ENCODE measurements at regions not wholly inside any gene's neighbourhood (a gene's known extent, or its start where the extent isn't known, plus 50 kb on each side); places are given as distances from the start of the nearest gene placed in this dataset.

DNA sequence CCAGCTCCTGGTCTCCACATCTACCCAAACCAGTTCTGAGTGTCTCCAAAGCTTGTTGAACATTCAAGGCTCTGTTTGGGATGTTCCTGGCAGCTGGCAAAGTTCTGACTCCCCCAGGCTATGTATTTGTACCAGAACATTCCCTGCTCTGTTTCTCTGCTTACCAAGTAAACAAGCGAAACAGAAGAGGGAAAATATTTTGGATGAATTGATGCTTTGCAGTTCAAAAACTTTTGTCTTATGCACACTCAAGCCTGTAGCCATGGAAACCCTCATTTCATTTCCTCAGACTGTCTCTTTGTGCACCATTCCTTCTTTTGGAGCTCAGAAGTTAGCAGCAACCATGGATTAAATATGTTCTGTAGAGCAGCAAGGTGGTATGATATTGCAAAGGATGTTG is 145.8 kb downstream of the ACTL7B start:
- H3K27me3 ChIP-seq (replicated peaks; ENCODE audit: control insufficient read depth, insufficient read depth, low read length): no peaks in the 10 kb centered on the region

DNA sequence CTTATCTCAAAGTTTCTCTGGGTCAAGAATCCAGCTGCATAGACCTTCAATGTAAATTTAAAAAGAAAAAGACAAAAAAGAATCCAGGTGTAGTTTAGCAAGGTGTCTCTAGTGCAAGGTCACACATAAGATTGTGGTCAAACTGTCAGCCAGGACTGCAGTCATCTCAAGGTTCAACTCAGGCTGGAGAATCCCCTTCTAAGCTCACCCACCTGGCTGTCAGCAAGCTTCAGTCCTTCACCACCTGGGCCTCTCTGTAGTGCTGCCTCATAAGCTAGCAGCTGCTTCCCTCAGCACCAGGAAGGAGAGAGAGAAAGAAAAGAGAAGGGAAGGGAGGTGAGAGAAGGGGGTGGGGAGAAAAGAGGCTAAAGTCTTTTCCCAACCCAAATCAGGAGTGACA is 146.7 kb downstream of the ACTL7B start:
- no peaks in the 10 kb centered on the region for H3K36me3 ChIP-seq (ENCODE audit: control insufficient read depth, insufficient read depth, low read length, severe bottlenecking)
- no peak overlapping the region for H3K9ac ChIP-seq (ENCODE audit: low read length)
- DNase-seq (ENCODE audit: low read depth): no peak
- no peak overlapping the region for H3K4me3 ChIP-seq (ENCODE audit: low read length)
- peaks cover 8% of the 10 kb centered on the region for H3K4me1 ChIP-seq (ENCODE audit: control insufficient read depth, insufficient read depth, low read length)
- H3K27me3 ChIP-seq (replicated peaks; ENCODE audit: control insufficient read depth, insufficient read depth, low read length): no peaks in the 10 kb centered on the region
- H3K9me3 ChIP-seq (ENCODE audit: control insufficient read depth, low read length): peaks cover 9% of the 10 kb centered on the region

More for the DNA sequence above, 145.8 kb downstream of the ACTL7B start:
- peaks cover 7% of the 10 kb centered on the region for H3K9me3 ChIP-seq (ENCODE audit: control insufficient read depth, low read length)
- no peak overlapping the region for H3K9ac ChIP-seq (ENCODE audit: low read length)
- H3K4me3 ChIP-seq (ENCODE audit: low read length): no peak overlapping the region
- H3K36me3 ChIP-seq (ENCODE audit: control insufficient read depth, insufficient read depth, low read length, severe bottlenecking): no peaks in the 10 kb centered on the region
- no peaks in the 10 kb centered on the region for H3K4me1 ChIP-seq (ENCODE audit: control insufficient read depth, insufficient read depth, low read length)
- DNase-seq (ENCODE audit: low read depth): no peak

DNA sequence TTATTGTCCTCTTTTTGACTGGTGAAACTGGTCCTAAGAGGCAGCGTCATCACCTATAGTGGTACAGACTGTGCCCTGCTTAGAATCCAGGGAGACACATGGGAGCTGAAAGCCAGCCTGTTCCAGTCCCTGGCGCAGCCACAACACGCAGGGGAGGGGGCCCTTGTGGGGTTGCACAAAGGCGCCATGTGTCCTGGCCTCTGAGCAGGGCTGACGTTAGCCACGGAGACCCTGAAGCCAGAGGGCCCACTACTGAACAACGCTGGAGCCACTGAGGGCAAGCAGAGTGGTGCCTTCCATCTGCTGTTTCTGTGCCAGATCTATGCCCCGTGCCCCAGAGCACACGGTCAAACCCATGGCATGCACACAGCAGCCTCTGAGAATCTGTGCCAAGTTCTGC is 147.3 kb downstream of the ACTL7B start:
- H3K4me1 ChIP-seq (ENCODE audit: control insufficient read depth, insufficient read depth, low read length): peaks cover 10% of the 10 kb centered on the region
- no peak overlapping the region for H3K4me3 ChIP-seq (ENCODE audit: low read length)
- no peaks in the 10 kb centered on the region for H3K27me3 ChIP-seq (replicated peaks; ENCODE audit: control insufficient read depth, insufficient read depth, low read length)
- no peak overlapping the region for H3K9ac ChIP-seq (ENCODE audit: low read length)
- DNase-seq (ENCODE audit: low read depth): no peak
- H3K36me3 ChIP-seq (ENCODE audit: control insufficient read depth, insufficient read depth, low read length, severe bottlenecking): no peaks in the 10 kb centered on the region
- H3K9me3 ChIP-seq (ENCODE audit: control insufficient read depth, low read length): peaks cover 9% of the 10 kb centered on the region

DNA sequence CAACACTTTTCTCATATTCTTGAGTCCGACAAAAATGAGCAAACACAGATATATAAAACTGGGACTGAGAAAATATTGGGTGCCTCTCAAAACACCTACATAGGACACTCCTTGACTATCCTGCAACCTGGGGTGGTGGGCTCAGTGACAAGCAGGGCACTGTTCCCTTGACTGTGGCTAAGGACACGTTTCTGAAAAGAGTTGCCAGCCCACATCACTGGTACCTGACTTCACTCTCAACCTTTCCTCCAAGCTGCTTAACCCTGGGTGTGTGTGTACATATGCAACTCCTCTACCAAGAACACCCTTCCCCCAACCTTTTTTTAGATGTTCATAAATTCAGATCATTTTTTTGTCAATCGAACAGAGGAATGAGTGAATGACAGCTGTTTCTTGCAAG is 148.7 kb downstream of the ACTL7B start:
- Histone ChIP-seq H3K36me3 (ENCODE audit: control insufficient read depth, insufficient read depth, low read length, severe bottlenecking) (no peaks in the 10 kb centered on the region), H3K9me3 (ENCODE audit: control insufficient read depth, low read length) (peaks cover 9% of the 10 kb centered on the region), H3K9ac (ENCODE audit: low read length) (no peak overlapping the region), H3K4me1 (ENCODE audit: control insufficient read depth, insufficient read depth, low read length) (peaks cover 10% of the 10 kb centered on the region), H3K4me3 (ENCODE audit: low read length) (no peak overlapping the region), H3K27me3 (replicated peaks; ENCODE audit: control insufficient read depth, insufficient read depth, low read length) (no peaks in the 10 kb centered on the region)
- no peak for DNase-seq (ENCODE audit: low read depth)

DNA sequence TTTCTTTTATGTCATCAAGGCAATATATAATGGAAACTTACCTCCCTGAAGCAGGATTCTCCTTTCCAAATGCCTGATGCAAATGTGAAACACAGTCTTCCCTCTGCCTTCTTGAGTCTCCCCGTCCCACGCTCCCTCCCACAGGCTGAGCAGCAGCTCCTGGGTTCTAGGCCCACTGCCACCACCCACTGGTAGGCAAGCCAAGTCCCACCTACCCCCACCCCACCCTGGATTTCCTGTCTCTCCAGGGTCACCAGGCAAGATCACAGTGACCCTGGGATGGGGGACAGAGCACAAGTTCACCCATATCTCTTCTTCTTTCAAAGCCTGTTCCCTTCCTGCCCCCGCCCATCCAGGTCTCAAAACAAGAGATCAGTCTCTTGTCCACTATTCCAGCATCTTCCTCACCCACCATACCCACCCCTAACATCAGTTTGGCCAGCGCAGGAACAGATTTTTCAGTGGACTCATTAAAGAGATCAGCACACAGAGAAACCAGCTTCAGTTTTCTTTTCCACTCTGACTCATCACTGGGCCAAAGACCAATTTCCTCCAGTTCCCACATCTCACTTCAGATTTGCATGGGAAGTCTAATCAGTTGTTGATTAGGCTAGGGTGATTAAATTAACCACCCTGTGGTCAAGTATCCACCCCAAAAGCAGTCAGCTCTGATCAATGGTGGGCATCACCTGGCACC is 151.5 kb downstream of the ACTL7B start:
- Histone ChIP-seq H3K36me3 (ENCODE audit: control insufficient read depth, insufficient read depth, low read length, severe bottlenecking) (no peaks in the 10 kb centered on the region), H3K27me3 (replicated peaks; ENCODE audit: control insufficient read depth, insufficient read depth, low read length) (no peaks in the 10 kb centered on the region), H3K4me1 (ENCODE audit: control insufficient read depth, insufficient read depth, low read length) (peaks cover 10% of the 10 kb centered on the region), H3K4me3 (ENCODE audit: low read length) (no peak overlapping the region), H3K9ac (ENCODE audit: low read length) (no peak overlapping the region), H3K9me3 (ENCODE audit: control insufficient read depth, low read length) (peaks cover 9% of the 10 kb centered on the region)
- DNase-seq (ENCODE audit: low read depth): peak; percentile 19

DNA sequence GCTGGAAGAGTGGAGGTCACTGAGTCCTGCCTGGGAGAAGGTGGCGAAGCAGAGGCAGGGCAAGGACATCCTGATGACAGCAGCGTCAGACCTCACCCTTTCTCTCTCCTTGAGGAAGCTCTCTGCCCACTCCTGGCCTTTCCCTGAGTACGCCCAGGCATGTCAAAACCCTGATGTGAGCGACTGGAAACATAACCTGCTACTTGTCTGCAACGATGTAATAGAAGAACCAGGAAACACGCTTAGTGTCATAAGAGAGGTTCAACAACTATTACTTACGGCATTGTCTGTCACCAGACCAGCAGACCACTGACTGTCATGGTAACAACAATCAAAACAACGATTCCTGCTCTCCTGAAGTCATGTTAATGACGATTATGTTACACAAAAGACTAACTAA is 152.4 kb downstream of the ACTL7B start:
- Histone ChIP-seq H3K27me3 (replicated peaks; ENCODE audit: control insufficient read depth, insufficient read depth, low read length) (no peaks in the 10 kb centered on the region), H3K9me3 (ENCODE audit: control insufficient read depth, low read length) (peaks cover 9% of the 10 kb centered on the region), H3K4me1 (ENCODE audit: control insufficient read depth, insufficient read depth, low read length) (peaks cover 10% of the 10 kb centered on the region), H3K9ac (ENCODE audit: low read length) (no peak overlapping the region), H3K4me3 (ENCODE audit: low read length) (no peak overlapping the region), H3K36me3 (ENCODE audit: control insufficient read depth, insufficient read depth, low read length, severe bottlenecking) (no peaks in the 10 kb centered on the region)
- DNase-seq (ENCODE audit: low read depth): no peak

DNA sequence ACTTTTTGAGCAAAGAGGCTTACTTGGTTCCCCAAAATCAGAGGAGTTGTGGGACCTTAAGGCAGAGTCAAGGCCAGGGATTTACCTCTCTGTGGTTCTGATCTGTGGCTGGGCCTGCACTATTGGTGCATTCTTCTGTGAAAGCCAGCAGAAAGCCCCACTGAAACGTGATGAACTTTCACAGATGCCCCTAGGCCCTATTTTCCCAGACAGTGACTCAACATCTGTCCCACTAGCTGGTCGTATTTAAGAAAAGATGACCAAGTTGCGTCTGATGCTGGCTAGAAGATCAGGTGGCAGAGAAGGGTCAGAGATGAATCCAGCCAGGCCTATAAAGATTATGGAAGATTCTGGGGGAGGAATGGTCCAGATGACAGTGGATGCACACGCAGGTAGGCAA is 153.1 kb downstream of the ACTL7B start:
- no peak for DNase-seq (ENCODE audit: low read depth)
- no peaks in the 10 kb centered on the region for H3K27me3 ChIP-seq (replicated peaks; ENCODE audit: control insufficient read depth, insufficient read depth, low read length)
- H3K9ac ChIP-seq (ENCODE audit: low read length): no peak overlapping the region
- H3K9me3 ChIP-seq (ENCODE audit: control insufficient read depth, low read length): peaks cover 9% of the 10 kb centered on the region
- H3K4me1 ChIP-seq (ENCODE audit: control insufficient read depth, insufficient read depth, low read length): peaks cover 10% of the 10 kb centered on the region
- no peak overlapping the region for H3K4me3 ChIP-seq (ENCODE audit: low read length)
- no peaks in the 10 kb centered on the region for H3K36me3 ChIP-seq (ENCODE audit: control insufficient read depth, insufficient read depth, low read length, severe bottlenecking)

DNA sequence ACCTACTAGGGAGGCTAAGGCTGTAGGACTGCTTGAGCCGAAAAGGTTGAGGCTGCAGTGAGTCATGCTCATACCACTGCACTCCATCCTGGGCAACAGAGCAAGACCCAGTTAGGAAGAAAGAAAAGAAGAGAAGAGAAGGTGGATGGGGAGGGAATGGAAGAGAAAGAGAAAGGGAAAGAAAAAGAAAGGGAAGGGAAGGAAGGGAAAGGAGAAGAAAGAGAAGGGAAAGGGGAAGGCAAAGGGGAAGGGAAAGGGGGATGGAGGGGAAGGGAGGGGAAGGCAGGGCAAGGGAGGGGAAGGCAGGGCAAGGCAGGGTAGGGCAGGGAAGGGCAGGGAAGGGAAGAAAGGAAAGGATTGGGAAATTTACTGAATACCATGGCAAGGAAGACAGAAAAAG is 157.0 kb downstream of the ACTL7B start:
- no peaks in the 10 kb centered on the region for H3K36me3 ChIP-seq (ENCODE audit: control insufficient read depth, insufficient read depth, low read length, severe bottlenecking)
- no peaks in the 10 kb centered on the region for H3K4me1 ChIP-seq (ENCODE audit: control insufficient read depth, insufficient read depth, low read length)
- no peak for DNase-seq (ENCODE audit: low read depth)
- H3K4me3 ChIP-seq (ENCODE audit: low read length): no peak overlapping the region
- H3K27me3 ChIP-seq (replicated peaks; ENCODE audit: control insufficient read depth, insufficient read depth, low read length): no peaks in the 10 kb centered on the region
- peaks cover 35% of the 10 kb centered on the region for H3K9me3 ChIP-seq (ENCODE audit: control insufficient read depth, low read length)
- no peak overlapping the region for H3K9ac ChIP-seq (ENCODE audit: low read length)

DNA sequence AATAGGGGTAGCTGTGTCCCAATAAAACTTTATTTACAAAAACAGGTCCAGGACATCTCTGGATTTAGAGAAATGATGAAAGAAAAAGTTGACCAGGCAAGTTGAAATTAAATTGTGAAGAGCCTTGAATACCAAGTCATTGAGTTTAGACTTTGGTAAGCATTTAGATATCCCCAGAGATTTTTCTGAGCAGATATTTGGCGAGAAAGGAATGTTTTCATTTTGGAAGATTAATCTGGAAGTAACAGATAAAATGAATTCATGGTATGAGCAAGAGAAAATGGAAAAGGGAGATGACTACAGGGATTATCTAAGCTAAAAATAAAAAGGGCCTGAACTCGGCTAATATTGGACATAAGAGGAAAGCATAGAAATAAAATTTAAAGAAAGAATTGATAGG is 157.6 kb downstream of the ACTL7B start:
- peaks cover 41% of the 10 kb centered on the region for H3K9me3 ChIP-seq (ENCODE audit: control insufficient read depth, low read length)
- H3K4me1 ChIP-seq (ENCODE audit: control insufficient read depth, insufficient read depth, low read length): no peaks in the 10 kb centered on the region
- H3K36me3 ChIP-seq (ENCODE audit: control insufficient read depth, insufficient read depth, low read length, severe bottlenecking): no peaks in the 10 kb centered on the region
- no peaks in the 10 kb centered on the region for H3K27me3 ChIP-seq (replicated peaks; ENCODE audit: control insufficient read depth, insufficient read depth, low read length)
- no peak overlapping the region for H3K9ac ChIP-seq (ENCODE audit: low read length)
- H3K4me3 ChIP-seq (ENCODE audit: low read length): no peak overlapping the region
- DNase-seq (ENCODE audit: low read depth): no peak

DNA sequence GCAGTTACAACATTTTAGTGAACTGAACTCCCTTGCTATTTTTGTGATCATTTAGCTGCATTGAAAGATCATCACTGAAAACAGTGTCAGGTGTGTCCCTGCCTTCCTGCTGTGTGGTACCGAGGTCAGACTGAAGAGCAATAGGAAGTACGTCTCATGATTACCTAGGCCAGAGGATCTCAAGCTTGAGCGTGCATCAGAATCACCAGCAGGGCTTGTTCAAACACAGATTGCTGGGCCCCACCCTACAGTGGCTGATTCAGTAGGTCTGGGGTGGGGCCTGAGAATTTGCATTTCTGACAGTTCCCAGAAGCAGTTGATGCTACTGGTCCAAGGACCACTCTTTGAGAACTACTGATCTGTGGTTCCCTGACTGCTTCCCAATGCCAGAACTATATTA is 159.6 kb downstream of the ACTL7B start:
- Histone ChIP-seq H3K4me3 (ENCODE audit: low read length) (no peak overlapping the region), H3K27me3 (replicated peaks; ENCODE audit: control insufficient read depth, insufficient read depth, low read length) (no peaks in the 10 kb centered on the region), H3K36me3 (ENCODE audit: control insufficient read depth, insufficient read depth, low read length, severe bottlenecking) (no peaks in the 10 kb centered on the region), H3K4me1 (ENCODE audit: control insufficient read depth, insufficient read depth, low read length) (no peaks in the 10 kb centered on the region), H3K9ac (ENCODE audit: low read length) (no peak overlapping the region), H3K9me3 (ENCODE audit: control insufficient read depth, low read length) (peaks cover 51% of the 10 kb centered on the region)
- DNase-seq (ENCODE audit: low read depth): no peak

DNA sequence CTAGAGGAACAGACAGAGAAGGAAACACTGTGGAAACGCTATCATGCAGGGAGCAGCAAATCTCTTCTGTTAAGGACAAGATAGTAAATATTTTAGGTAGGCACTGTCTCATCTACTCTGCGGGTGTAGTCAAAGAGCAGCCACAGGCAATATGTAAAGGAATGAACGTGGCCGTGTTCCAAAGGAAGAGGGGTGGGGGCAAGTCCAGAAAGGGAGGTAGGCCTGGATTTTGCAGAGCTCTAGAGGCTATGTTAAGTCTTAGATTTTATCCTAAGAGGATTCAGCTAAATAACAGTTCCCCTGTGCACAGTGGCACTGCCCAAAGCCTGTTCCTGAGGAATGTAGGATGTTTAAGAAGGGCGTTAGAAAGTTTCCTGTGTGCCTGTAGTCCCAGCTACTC is 161.6 kb downstream of the ACTL7B start:
- Histone ChIP-seq H3K27me3 (replicated peaks; ENCODE audit: control insufficient read depth, insufficient read depth, low read length) (no peaks in the 10 kb centered on the region), H3K4me1 (ENCODE audit: control insufficient read depth, insufficient read depth, low read length) (no peaks in the 10 kb centered on the region), H3K4me3 (ENCODE audit: low read length) (no peak overlapping the region), H3K9ac (ENCODE audit: low read length) (no peak overlapping the region), H3K9me3 (ENCODE audit: control insufficient read depth, low read length) (peaks cover 57% of the 10 kb centered on the region), H3K36me3 (ENCODE audit: control insufficient read depth, insufficient read depth, low read length, severe bottlenecking) (no peaks in the 10 kb centered on the region)
- DNase-seq (ENCODE audit: low read depth): no peak

DNA sequence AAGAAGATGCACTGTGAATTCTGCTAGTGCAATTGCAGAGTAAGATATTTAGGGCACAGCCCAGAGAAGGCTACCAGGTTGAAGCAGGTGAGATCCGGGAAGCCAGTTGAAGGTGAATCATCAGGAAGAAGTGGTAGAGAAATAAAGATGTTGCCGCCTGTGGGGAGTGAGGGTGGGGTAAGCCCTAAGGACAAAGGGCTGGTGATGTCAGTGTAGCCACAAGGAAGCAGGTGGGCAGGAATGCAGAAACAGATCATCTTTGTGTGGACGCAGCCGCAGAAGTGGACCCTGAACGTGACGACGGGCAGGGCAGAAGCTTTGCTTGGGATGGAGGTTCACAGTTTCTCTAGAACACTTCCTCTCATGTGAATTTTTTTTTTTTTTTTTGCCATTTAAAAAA is 164.2 kb downstream of the ACTL7B start:
- peaks cover 14% of the 10 kb centered on the region for H3K4me1 ChIP-seq (ENCODE audit: control insufficient read depth, insufficient read depth, low read length)
- DNase-seq (ENCODE audit: low read depth): no peak
- H3K9ac ChIP-seq (ENCODE audit: low read length): no peak overlapping the region
- H3K4me3 ChIP-seq (ENCODE audit: low read length): no peak overlapping the region
- H3K27me3 ChIP-seq (replicated peaks; ENCODE audit: control insufficient read depth, insufficient read depth, low read length): no peaks in the 10 kb centered on the region
- H3K36me3 ChIP-seq (ENCODE audit: control insufficient read depth, insufficient read depth, low read length, severe bottlenecking): no peaks in the 10 kb centered on the region
- H3K9me3 ChIP-seq (ENCODE audit: control insufficient read depth, low read length): peaks cover 53% of the 10 kb centered on the region
